ENCODE measurements at regions not wholly inside any gene's neighbourhood (a gene's known extent, or its start where the extent isn't known, plus 50 kb on each side); places are given as distances from the start of the nearest gene placed in this dataset.
"Not testable (repeated sequence)": the region's sequence is repeated elsewhere in the genome, so short reads cannot be mapped to it uniquely, and the experiment has no call there.

DNA sequence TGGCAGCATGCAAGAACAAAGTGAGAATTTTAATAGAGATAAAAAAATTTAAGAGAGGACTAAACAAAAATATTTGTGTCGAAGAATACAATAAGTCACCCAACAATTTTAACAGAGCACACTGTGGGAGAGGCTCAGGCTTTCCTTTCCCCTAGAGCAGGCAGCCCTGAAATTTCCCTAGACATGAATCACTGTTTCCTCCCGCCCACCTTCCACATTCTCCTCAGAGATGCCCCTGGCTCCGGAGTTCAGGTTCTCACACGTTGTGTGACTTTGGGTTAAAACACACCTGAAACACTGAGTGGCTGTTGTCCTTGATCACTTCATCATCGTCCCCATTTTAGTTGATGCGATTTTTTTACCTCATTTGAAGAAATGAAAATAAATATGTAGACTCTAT is 1231.1 kb downstream of the TMEM121 start:
- TF ChIP-seq, protein P1, sequence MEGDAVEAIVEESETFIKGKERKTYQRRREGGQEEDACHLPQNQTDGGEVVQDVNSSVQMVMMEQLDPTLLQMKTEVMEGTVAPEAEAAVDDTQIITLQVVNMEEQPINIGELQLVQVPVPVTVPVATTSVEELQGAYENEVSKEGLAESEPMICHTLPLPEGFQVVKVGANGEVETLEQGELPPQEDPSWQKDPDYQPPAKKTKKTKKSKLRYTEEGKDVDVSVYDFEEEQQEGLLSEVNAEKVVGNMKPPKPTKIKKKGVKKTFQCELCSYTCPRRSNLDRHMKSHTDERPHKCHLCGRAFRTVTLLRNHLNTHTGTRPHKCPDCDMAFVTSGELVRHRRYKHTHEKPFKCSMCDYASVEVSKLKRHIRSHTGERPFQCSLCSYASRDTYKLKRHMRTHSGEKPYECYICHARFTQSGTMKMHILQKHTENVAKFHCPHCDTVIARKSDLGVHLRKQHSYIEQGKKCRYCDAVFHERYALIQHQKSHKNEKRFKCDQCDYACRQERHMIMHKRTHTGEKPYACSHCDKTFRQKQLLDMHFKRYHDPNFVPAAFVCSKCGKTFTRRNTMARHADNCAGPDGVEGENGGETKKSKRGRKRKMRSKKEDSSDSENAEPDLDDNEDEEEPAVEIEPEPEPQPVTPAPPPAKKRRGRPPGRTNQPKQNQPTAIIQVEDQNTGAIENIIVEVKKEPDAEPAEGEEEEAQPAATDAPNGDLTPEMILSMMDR (conservative IDR thresholded peaks at IDR 0.05 in 1 of 2, IDR thresholded peaks at IDR 0.05 in 1 of 2; ENCODE audit: low read depth in 1 of 2, low read length in 2 of 2) = not testable (repeated sequence)
- not testable (repeated sequence) for TF ChIP-seq EZH2 (IDR thresholded peaks at IDR 0.05; ENCODE audit: low read length, missing control alignments)
